ENCODE measurements at regions not wholly inside any gene's neighbourhood (a gene's known extent, or its start where the extent isn't known, plus 50 kb on each side); places are given as distances from the start of the nearest gene placed in this dataset.

GRCh38 chr1:221886743-221887414 lies 145.0 kb upstream of the DUSP10 start:
- no peak for TF ChIP-seq CTCF (IDR thresholded peaks at IDR 0.05; ENCODE audit: unreplicated experiment)
- H3K27ac Mint-ChIP-seq = no peak overlapping the region
- no peaks in the 10 kb centered on the region for H3K9me3 Mint-ChIP-seq (ENCODE audit: low read depth)
- DNase-seq (ENCODE audit: low spot score, unreplicated experiment) = no peak
- no peaks in the 10 kb centered on the region for H3K36me3 Mint-ChIP-seq (ENCODE audit: insufficient read depth)
- no peaks in the 10 kb centered on the region for H3K4me1 Mint-ChIP-seq (ENCODE audit: low read depth)
- H3K4me3 Mint-ChIP-seq (ENCODE audit: low read depth) = no peak overlapping the region
- peaks cover 4% of the 10 kb centered on the region for H3K27me3 Mint-ChIP-seq

- no peak for DNase-seq (ENCODE audit: low spot score, unreplicated experiment)
- H3K27ac Mint-ChIP-seq = no peak overlapping the region
- no peaks in the 10 kb centered on the region for H3K4me1 Mint-ChIP-seq (ENCODE audit: low read depth)
- H3K27me3 Mint-ChIP-seq = peaks cover 4% of the 10 kb centered on the region
- no peaks in the 10 kb centered on the region for H3K9me3 Mint-ChIP-seq (ENCODE audit: low read depth)
- no peaks in the 10 kb centered on the region for H3K36me3 Mint-ChIP-seq (ENCODE audit: insufficient read depth)
- no peak for TF ChIP-seq CTCF (IDR thresholded peaks at IDR 0.05; ENCODE audit: unreplicated experiment)
- H3K4me3 Mint-ChIP-seq (ENCODE audit: low read depth) = no peak overlapping the region
Measured at GRCh38 chr1:221886311-221886710, 144.4 kb upstream of the DUSP10 start.

- no peaks in the 10 kb centered on the region for H3K4me1 Mint-ChIP-seq (ENCODE audit: low read depth)
- no peaks in the 10 kb centered on the region for H3K9me3 Mint-ChIP-seq (ENCODE audit: low read depth)
- H3K27ac Mint-ChIP-seq = no peak overlapping the region
- peaks cover 4% of the 10 kb centered on the region for H3K27me3 Mint-ChIP-seq
- no peak for TF ChIP-seq CTCF (IDR thresholded peaks at IDR 0.05; ENCODE audit: unreplicated experiment)
- H3K4me3 Mint-ChIP-seq (ENCODE audit: low read depth) = no peak overlapping the region
- DNase-seq (ENCODE audit: low spot score, unreplicated experiment) = no peak
- no peaks in the 10 kb centered on the region for H3K36me3 Mint-ChIP-seq (ENCODE audit: insufficient read depth)
Measured at GRCh38 chr1:221884821-221885220, 142.9 kb upstream of the DUSP10 start.

- no peak for TF ChIP-seq CTCF (IDR thresholded peaks at IDR 0.05; ENCODE audit: unreplicated experiment)
- no peak overlapping the region for H3K4me3 Mint-ChIP-seq (ENCODE audit: low read depth)
- no peaks in the 10 kb centered on the region for H3K36me3 Mint-ChIP-seq (ENCODE audit: insufficient read depth)
- DNase-seq (ENCODE audit: low spot score, unreplicated experiment) = no peak
- peaks cover 3% of the 10 kb centered on the region for H3K4me1 Mint-ChIP-seq (ENCODE audit: low read depth)
- H3K27ac Mint-ChIP-seq = no peak overlapping the region
- H3K9me3 Mint-ChIP-seq (ENCODE audit: low read depth) = no peaks in the 10 kb centered on the region
- peaks cover 2% of the 10 kb centered on the region for H3K27me3 Mint-ChIP-seq
Measured at GRCh38 chr1:221881805-221882581, 140.1 kb upstream of the DUSP10 start.

- peaks cover 3% of the 10 kb centered on the region for H3K4me1 Mint-ChIP-seq (ENCODE audit: low read depth)
- TF ChIP-seq CTCF (IDR thresholded peaks at IDR 0.05; ENCODE audit: unreplicated experiment) = no peak
- H3K9me3 Mint-ChIP-seq (ENCODE audit: low read depth) = no peaks in the 10 kb centered on the region
- H3K27ac Mint-ChIP-seq = no peak overlapping the region
- H3K4me3 Mint-ChIP-seq (ENCODE audit: low read depth) = no peak overlapping the region
- no peak for DNase-seq (ENCODE audit: low spot score, unreplicated experiment)
- no peaks in the 10 kb centered on the region for H3K36me3 Mint-ChIP-seq (ENCODE audit: insufficient read depth)
- peaks cover 2% of the 10 kb centered on the region for H3K27me3 Mint-ChIP-seq
Measured at GRCh38 chr1:221880182-221880581, 138.3 kb upstream of the DUSP10 start.
